Activated T-cell treated with anti-CD3 and anti-CD28 coated beads, Interleukin-2, amount 50 U/mL, for 24 hours (primary cell): ENCODE measurements at regions not wholly inside any gene's neighbourhood (a gene's known extent, or its start where the extent isn't known, plus 50 kb on each side); places are given as distances from the start of the nearest gene placed in this dataset.

ENCODE experiments used
- DNase-seq: peaks from one replicate; pipeline ENCODE4 v3.0.0-alpha.2; 2020
- H3K27ac Mint-ChIP-seq: 2 replicates; pipeline ENCODE4 v1.8.0; 2020; ENCODE audit warnings: mild to moderate bottlenecking, mixed read lengths
- H3K27me3 Mint-ChIP-seq: 2 replicates; pipeline ENCODE4 v1.8.0; 2020; ENCODE audit warnings: mixed read lengths
- H3K36me3 Mint-ChIP-seq: 2 replicates; pipeline ENCODE4 v1.8.0; 2020; ENCODE audit warnings: low read depth, mixed read lengths
- H3K4me1 Mint-ChIP-seq: 2 replicates; pipeline ENCODE4 v1.8.0; 2020; ENCODE audit warnings: low read depth, mixed read lengths
- H3K4me3 Mint-ChIP-seq: 2 replicates; pipeline ENCODE4 v1.8.0; 2020; ENCODE audit warnings: mild to moderate bottlenecking, moderate library complexity, mixed read lengths
- H3K9me3 Mint-ChIP-seq: 2 replicates; pipeline ENCODE4 v1.8.0; 2020; ENCODE audit warnings: mixed read lengths

DNA sequence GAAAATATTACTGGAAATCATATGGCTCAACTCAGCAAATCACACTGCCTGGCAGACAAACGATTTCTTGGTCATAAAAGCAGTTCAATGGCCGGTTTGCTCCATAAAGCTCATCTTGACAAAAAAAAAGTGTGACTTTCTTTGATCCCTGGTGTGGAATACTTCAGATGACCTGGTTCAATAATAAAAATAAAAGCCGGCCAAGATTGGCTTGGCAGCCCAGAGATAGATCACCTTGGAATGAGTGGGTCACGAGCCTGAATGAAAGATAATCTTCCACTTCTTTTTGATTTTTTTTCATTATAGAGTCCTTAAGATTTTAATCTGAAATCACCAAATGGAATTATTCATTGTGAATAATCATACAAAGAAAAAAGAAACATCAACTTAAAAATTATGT lies 445.3 kb upstream of the CITED2 start:
- Mint-ChIP-seq H3K36me3 (no peaks in the 10 kb centered on the region), H3K27ac (no peak overlapping the region), H3K4me3 (no peak overlapping the region), H3K9me3 (no peaks in the 10 kb centered on the region), H3K4me1 (no peaks in the 10 kb centered on the region), H3K27me3 (peaks cover 26% of the 10 kb centered on the region)
- DNase-seq, result no peak

DNA sequence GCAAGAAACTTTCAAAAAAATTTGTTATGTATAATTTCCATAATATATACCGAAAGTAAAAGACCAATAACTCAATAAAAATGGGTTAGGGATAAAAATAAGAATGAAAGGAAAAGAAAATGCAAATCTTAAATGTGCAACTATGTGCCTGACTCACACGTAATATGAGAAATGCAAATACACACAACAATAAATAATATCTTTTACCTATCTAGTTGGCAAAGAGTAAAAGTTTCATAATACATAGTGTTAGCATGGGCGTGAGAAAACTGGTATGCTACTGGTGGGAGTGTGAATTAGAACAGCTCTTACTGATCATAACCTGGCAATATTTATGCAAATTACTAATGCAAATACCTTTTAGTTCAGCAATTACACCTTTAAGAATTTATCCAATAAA lies 438.5 kb upstream of the CITED2 start:
- H3K9me3 Mint-ChIP-seq, result no peaks in the 10 kb centered on the region
- DNase-seq, result no peak
- no peak overlapping the region for H3K27ac Mint-ChIP-seq
- no peaks in the 10 kb centered on the region for H3K36me3 Mint-ChIP-seq
- peaks cover 16% of the 10 kb centered on the region for H3K27me3 Mint-ChIP-seq
- no peaks in the 10 kb centered on the region for H3K4me1 Mint-ChIP-seq
- H3K4me3 Mint-ChIP-seq, result no peak overlapping the region

DNA sequence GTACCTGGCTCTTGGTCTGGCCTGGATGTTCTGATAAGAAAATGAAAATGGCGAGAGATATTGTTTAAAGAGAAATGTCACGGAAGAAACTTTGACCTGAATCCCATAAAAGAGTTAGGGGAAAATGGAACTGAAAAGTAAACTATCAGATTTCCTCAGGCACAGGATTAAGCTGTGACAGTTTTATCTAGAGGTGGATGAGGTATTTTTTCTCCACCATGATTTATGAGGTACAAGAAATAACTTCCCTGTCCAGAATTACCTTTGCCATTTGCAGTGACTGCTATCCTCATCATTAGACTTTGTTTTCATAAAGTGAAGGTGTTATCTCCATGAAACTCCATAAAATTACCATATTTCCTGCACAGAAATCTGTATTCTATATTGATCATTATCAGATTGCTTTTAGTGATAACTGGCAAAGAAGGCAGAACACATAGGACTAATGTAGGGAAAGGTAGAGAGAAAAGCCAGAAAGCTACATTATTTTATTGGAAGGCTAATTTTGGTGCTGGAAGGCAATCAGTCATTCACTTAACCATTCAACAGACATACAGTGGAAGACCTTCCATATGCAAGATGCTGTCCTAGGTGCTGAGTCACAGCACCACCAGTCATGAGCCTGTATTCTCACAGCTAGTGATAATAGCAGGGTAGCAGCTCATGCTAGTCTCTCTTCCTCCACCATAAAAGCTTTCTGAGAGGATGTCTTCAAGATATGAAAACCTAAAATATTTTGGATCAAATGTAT lies 427.3 kb upstream of the CITED2 start:
- H3K27me3 Mint-ChIP-seq, result peaks cover 9% of the 10 kb centered on the region
- H3K4me3 Mint-ChIP-seq, result no peak overlapping the region
- H3K36me3 Mint-ChIP-seq, result no peaks in the 10 kb centered on the region
- H3K9me3 Mint-ChIP-seq, result no peaks in the 10 kb centered on the region
- H3K27ac Mint-ChIP-seq, result no peak overlapping the region
- DNase-seq, result no peak
- no peaks in the 10 kb centered on the region for H3K4me1 Mint-ChIP-seq

DNA sequence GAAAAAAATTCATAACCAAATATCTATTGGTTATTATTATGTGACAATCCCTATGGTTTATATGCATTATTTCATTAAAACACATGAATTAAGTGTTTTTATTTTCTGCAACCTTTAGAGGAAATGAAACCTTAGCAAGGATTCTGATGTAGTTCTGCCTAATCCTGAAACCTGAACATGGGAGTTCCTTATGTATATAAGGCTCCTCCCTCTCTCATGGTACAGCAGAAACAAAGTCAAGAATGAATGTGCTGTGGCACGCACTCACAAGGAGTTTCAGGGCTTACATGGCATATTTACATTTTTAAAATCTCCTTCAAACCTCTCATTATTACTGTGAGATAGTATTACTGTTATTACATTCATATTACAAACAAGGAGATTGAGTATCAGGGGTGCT lies 426.4 kb upstream of the CITED2 start:
- H3K36me3 Mint-ChIP-seq, result no peaks in the 10 kb centered on the region
- no peak for DNase-seq
- no peaks in the 10 kb centered on the region for H3K4me1 Mint-ChIP-seq
- H3K4me3 Mint-ChIP-seq, result no peak overlapping the region
- H3K27ac Mint-ChIP-seq, result no peak overlapping the region
- no peaks in the 10 kb centered on the region for H3K9me3 Mint-ChIP-seq
- H3K27me3 Mint-ChIP-seq, result peaks cover 14% of the 10 kb centered on the region

DNA sequence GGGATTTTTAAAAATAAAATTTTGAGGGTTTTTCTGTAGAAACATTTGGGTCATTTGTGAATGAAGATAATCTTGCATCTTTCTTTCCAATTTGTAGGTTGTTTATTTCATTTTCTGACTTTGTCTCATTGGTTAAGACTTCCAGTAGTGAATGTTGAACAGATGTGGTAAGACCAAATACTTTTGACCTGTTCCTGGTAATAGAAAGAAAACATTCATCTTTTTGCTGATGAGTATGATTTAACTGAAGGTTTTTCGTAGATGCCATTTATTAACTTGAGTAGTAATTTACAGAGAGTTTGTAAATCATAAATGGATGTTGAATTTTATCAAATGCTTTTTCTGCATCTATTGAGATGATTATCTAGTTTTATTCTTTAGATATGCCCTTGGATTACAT lies 416.1 kb upstream of the CITED2 start:
- no peak for DNase-seq
- no peaks in the 10 kb centered on the region for H3K4me1 Mint-ChIP-seq
- no peak overlapping the region for H3K4me3 Mint-ChIP-seq
- peaks cover 4% of the 10 kb centered on the region for H3K9me3 Mint-ChIP-seq
- H3K27me3 Mint-ChIP-seq, result peaks cover 12% of the 10 kb centered on the region
- no peak overlapping the region for H3K27ac Mint-ChIP-seq
- no peaks in the 10 kb centered on the region for H3K36me3 Mint-ChIP-seq

DNA sequence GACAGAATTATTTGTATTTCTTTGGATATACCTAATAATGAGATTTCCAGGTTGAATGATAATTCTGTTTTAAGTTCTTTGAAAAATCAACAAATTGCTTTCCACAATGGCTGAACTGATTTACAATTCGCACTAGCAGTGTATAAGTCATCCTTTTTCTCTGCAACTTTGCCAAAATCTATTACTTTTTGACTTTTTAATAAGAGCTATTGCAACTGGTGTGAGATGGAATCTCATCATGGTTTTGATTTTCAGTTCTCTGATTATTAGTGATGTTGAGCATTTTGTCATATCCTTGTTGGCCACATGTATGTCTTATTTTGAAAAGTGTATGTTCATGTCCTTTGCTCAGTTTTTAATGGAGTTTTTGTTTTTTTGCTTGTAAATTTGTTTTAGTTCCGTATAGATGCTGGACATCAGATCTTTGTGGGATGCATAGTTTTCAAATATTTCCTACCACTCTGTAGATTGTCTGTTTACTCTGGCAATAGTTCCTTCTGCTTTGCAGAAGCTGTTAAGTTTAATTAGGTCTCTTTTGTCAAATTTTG lies 409.8 kb upstream of the CITED2 start:
- DNase-seq, result no peak
- H3K36me3 Mint-ChIP-seq, result no peaks in the 10 kb centered on the region
- no peak overlapping the region for H3K27ac Mint-ChIP-seq
- no peaks in the 10 kb centered on the region for H3K4me1 Mint-ChIP-seq
- H3K9me3 Mint-ChIP-seq, result peaks cover 15% of the 10 kb centered on the region
- no peak overlapping the region for H3K4me3 Mint-ChIP-seq
- peaks cover 8% of the 10 kb centered on the region for H3K27me3 Mint-ChIP-seq

DNA sequence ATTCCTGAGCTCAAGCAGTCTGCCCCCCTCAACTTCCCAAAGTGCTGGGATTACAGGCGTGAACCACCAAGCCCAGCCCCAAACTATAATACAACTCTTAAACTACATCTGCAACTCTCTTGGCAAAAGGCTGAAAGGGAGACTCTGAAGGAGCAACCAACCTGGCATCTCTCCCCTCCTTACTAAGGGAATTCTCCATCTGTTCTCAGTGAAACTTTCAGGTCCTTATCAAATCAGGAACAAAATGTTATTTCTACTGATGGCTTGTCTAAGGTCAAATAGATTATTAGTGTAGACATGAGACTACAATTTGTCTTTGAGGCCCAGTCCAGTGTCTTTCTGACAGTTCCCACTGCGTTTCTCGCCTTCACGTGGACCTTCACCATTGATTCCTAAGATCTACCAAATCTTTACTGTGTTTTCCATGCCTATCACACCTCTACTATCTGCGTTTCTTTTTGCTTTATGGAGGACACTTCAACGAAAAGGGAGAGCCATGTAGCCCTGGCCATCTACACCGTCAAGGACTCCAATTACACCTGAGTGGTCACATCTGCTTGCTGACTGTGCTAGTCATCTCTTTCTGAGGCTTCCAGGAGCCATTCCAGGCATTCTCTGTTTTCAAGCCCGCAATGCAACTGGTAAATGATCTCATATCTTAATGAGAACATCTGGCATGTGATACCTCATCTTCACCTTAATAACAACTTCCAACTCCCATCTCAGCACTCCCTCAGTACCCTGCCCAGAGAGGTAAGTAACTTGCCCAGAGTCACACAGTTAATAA lies 405.7 kb upstream of the CITED2 start:
- H3K4me3 Mint-ChIP-seq, result no peak overlapping the region
- no peaks in the 10 kb centered on the region for H3K4me1 Mint-ChIP-seq
- H3K36me3 Mint-ChIP-seq, result no peaks in the 10 kb centered on the region
- peaks cover 11% of the 10 kb centered on the region for H3K9me3 Mint-ChIP-seq
- DNase-seq, result no peak
- peaks cover 2% of the 10 kb centered on the region for H3K27me3 Mint-ChIP-seq
- no peak overlapping the region for H3K27ac Mint-ChIP-seq

DNA sequence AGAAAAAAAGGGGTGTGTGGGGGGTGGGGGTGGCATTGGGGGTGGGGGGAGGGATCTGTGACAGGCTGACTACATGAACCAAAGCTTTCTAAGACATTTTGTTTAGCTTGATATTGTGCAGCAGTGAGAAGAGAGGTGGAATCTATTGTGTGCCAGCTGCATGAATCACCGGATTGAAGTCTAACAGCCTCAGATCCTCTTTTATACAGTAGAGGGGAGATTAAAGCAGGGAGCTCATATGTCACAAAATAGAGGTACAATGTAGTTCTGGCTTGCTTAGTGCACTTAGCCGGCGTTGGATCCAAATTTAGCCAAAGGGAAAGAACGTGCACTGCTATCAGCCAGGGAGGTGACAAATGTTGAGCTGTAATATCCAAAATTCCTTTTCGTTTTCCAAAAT lies 404.2 kb upstream of the CITED2 start:
- no peak for DNase-seq
- H3K36me3 Mint-ChIP-seq, result no peaks in the 10 kb centered on the region
- no peak overlapping the region for H3K27ac Mint-ChIP-seq
- no peaks in the 10 kb centered on the region for H3K9me3 Mint-ChIP-seq
- H3K27me3 Mint-ChIP-seq, result peaks cover 6% of the 10 kb centered on the region
- H3K4me1 Mint-ChIP-seq, result no peaks in the 10 kb centered on the region
- H3K4me3 Mint-ChIP-seq, result no peak overlapping the region

DNA sequence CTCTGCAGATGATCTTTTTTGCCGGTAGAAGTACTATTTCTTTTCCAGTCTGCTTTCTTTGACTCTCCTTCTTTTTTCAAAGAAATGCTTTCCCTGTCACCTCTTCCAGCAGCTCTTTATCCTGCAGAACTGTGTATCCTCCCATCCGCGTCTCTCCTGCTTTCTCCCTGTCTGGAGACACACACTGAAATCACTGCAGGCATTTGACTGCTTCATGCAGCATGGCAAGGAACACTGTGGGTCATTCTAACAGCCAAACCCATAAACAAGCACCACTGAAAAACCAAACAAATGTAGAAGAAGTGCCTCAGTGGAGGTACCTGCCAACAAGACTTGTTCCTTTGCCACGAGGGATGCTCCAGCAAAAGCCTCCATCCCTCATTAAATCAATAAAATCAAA lies 403.7 kb upstream of the CITED2 start:
- peaks cover 6% of the 10 kb centered on the region for H3K27me3 Mint-ChIP-seq
- no peak overlapping the region for H3K4me3 Mint-ChIP-seq
- H3K36me3 Mint-ChIP-seq, result no peaks in the 10 kb centered on the region
- no peak overlapping the region for H3K27ac Mint-ChIP-seq
- no peaks in the 10 kb centered on the region for H3K4me1 Mint-ChIP-seq
- no peaks in the 10 kb centered on the region for H3K9me3 Mint-ChIP-seq
- no peak for DNase-seq

DNA sequence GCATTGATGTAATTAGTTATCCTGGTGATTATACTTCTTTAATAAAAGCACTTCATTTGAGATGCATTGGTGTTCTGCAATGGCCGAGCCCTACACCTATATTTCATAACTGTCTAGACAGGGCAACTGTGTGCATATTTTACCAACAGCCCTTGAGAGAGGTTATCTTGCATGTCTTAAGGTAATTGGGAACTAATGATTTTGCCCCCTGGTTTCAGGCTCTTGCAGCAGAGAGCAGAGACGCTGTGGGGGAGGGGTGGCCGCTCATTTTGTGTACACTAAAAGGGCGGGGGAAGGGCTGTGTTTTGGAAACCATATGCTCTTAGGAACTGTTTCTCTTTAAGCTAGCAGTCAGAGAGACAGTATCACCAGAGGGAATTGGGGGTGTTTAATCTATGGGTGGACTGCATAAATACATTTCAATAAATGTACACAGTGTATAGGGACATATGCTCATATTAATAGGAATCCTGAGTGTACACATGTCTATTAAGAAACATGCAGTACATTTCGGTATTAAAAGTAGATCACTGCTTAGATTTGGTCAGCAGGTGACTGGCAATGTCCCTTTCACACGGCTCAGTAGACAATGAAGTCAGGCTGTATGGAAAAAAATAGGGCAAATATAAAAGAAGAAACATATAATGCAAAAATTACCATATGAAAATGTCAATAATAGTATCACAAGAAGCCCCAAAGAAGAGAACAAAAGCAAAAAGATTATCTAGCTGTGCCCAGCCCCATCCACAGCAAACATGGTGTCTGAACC lies 402.9 kb upstream of the CITED2 start:
- no peaks in the 10 kb centered on the region for H3K9me3 Mint-ChIP-seq
- DNase-seq, result no peak
- no peaks in the 10 kb centered on the region for H3K4me1 Mint-ChIP-seq
- H3K27me3 Mint-ChIP-seq, result peaks cover 6% of the 10 kb centered on the region
- H3K36me3 Mint-ChIP-seq, result no peaks in the 10 kb centered on the region
- no peak overlapping the region for H3K27ac Mint-ChIP-seq
- no peak overlapping the region for H3K4me3 Mint-ChIP-seq

DNA sequence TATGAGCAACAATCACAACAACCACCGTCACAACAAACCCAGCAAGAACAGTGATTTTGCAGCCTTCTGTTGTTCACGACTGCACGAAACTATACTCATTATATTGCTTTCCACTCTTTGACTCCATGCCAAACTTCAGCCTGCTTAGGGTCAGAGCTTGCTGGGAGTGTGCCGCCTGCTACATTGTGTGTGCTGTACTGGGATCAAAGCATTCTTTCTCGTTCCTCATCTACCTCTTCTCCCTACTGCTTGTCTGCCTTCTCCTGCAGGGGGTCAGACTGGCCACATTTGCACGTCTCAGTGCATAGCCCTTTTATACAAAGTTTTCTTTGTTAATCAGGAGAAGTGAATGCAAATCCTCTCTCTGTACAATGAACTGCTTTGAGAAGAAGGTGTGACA lies 401.6 kb upstream of the CITED2 start:
- no peak overlapping the region for H3K27ac Mint-ChIP-seq
- no peak overlapping the region for H3K4me3 Mint-ChIP-seq
- DNase-seq, result no peak
- H3K36me3 Mint-ChIP-seq, result no peaks in the 10 kb centered on the region
- no peaks in the 10 kb centered on the region for H3K4me1 Mint-ChIP-seq
- H3K9me3 Mint-ChIP-seq, result no peaks in the 10 kb centered on the region
- H3K27me3 Mint-ChIP-seq, result peaks cover 6% of the 10 kb centered on the region

DNA sequence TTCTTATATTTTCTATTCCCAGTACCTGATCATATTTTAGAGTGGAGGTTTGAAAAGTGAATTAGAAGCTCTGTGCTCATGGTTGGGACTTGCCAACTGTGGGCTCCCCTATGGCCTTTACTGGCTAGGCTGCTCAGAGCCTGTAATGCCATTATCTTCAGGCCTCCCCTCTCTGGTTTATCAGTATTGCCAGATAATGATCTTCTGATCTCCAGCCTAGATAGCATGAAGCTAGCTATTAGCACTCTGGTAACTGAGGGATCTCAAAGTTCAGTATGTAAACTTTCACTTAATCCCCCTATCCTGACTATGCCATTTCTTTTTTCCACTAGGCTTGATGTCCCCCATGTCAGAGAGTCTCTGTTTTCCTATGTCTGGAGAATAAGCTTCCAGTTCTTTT lies 393.7 kb upstream of the CITED2 start:
- DNase-seq, result no peak
- Mint-ChIP-seq H3K4me3 (no peak overlapping the region), H3K9me3 (no peaks in the 10 kb centered on the region), H3K27me3 (no peaks in the 10 kb centered on the region), H3K36me3 (no peaks in the 10 kb centered on the region), H3K27ac (no peak overlapping the region), H3K4me1 (peaks cover 31% of the 10 kb centered on the region)

DNA sequence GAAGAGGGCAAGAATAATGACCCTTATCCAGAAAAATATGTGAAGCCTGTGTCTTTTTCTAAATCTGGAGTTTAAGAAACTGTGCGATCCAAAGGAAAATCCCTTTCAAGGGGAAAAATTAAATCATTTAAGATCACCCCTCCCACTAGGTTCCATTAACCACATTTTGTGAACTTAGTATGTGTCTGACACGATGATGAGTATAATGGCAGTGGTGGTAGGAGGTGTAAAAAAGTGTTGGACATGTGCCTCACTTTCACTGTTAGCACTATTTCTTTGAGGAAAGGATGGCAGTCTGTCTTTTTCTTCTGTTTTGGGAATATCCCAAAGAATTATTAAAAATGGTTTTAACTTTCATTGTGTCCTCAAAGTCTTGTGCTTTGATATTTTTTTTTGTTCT lies 392.3 kb upstream of the CITED2 start:
- no peak overlapping the region for H3K4me3 Mint-ChIP-seq
- H3K36me3 Mint-ChIP-seq, result no peaks in the 10 kb centered on the region
- DNase-seq, result no peak
- peaks cover 35% of the 10 kb centered on the region for H3K4me1 Mint-ChIP-seq
- no peaks in the 10 kb centered on the region for H3K9me3 Mint-ChIP-seq
- no peaks in the 10 kb centered on the region for H3K27me3 Mint-ChIP-seq
- no peak overlapping the region for H3K27ac Mint-ChIP-seq

DNA sequence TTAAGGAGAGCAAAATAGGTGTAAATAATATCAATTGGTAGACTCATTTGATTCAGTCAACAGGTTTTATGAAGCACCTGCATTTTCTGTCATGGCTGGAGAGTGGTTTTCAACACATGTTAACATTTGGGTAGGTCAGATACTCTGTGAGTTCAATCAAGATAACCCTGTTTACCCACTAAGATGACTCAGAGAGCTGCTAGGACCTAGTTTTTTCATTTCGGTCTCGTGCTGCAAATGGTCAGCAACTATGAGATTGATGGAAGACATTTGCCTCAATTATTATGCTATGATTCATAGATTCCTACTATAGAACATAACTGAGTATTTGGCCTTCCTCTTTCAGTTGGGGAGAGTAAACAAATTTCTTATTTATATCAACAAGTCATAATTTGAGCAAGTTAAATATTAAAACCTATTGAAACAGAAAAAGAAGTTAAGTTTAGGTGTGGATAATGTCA lies 391.4 kb upstream of the CITED2 start:
- peaks cover 35% of the 10 kb centered on the region for H3K4me1 Mint-ChIP-seq
- no peak for DNase-seq
- no peaks in the 10 kb centered on the region for H3K36me3 Mint-ChIP-seq
- H3K9me3 Mint-ChIP-seq, result no peaks in the 10 kb centered on the region
- no peak overlapping the region for H3K27ac Mint-ChIP-seq
- no peak overlapping the region for H3K4me3 Mint-ChIP-seq
- no peaks in the 10 kb centered on the region for H3K27me3 Mint-ChIP-seq
